Mesenchymal stem cell (in vitro differentiated cells and primary cell): ENCODE measurements at regions not wholly inside any gene's neighbourhood (a gene's known extent, or its start where the extent isn't known, plus 50 kb on each side); places are given as distances from the start of the nearest gene placed in this dataset.
A peak's percentile ranks its signal among the peaks of the same experiment; 100 is the strongest.

ENCODE experiments used
- DNase-seq: peaks from one replicate; pipeline ENCODE4 v3.0.0-alpha.2; 2013
- H2AFZ ChIP-seq: one replicate; pipeline ENCODE4 v1.6.1; 2013; ENCODE audit warnings: low read depth, mild to moderate bottlenecking, control low read depth, inconsistent platforms, low read length, moderate library complexity
- H2AK5ac ChIP-seq: 2 replicates; pipeline ENCODE4 v1.6.1; 2013; ENCODE audit warnings: low read length, moderate library complexity, mild to moderate bottlenecking, inconsistent platforms; ENCODE audit not compliant: severe bottlenecking
- H2BK120ac ChIP-seq: one replicate; pipeline ENCODE4 v1.6.1; 2013; ENCODE audit warnings: low read depth, mild to moderate bottlenecking, inconsistent platforms, low read length, moderate library complexity
- H2BK12ac ChIP-seq, 2 experiments: one replicate each; pipeline ENCODE4 v1.6.1; 2013; ENCODE audit warnings: inconsistent platforms in 2 of 2, low read length in 2 of 2, mild to moderate bottlenecking in 2 of 2, moderate library complexity in 2 of 2, control low read depth in 1 of 2
- H2BK15ac ChIP-seq: one replicate; pipeline ENCODE4 v1.6.1; 2013; ENCODE audit warnings: mild to moderate bottlenecking, low read depth, inconsistent platforms; ENCODE audit not compliant: poor library complexity, severe bottlenecking
- H2BK5ac ChIP-seq: 2 replicates; pipeline ENCODE4 v1.6.1; 2013; ENCODE audit warnings: low read depth, mild to moderate bottlenecking, low read length, control low read depth, inconsistent platforms; ENCODE audit not compliant: poor library complexity, severe bottlenecking
- H3K14ac ChIP-seq, 2 experiments: one replicate each; pipeline ENCODE4 v1.6.1; 2013; ENCODE audit warnings: inconsistent platforms in 2 of 2, low read length in 2 of 2, control low read depth in 1 of 2, mild to moderate bottlenecking in 1 of 2, moderate library complexity in 1 of 2
- H3K18ac ChIP-seq, 2 experiments: one replicate each; pipeline ENCODE4 v1.6.1; 2013; ENCODE audit warnings: inconsistent platforms in 2 of 2, low read length in 2 of 2, control low read depth in 1 of 2, low read depth in 1 of 2, mild to moderate bottlenecking in 1 of 2
- H3K23ac ChIP-seq, 2 experiments: one replicate each; pipeline ENCODE4 v1.6.1; 2013; ENCODE audit warnings: inconsistent platforms in 2 of 2, low read length in 2 of 2, mild to moderate bottlenecking in 2 of 2, moderate library complexity in 2 of 2, control low read depth in 1 of 2
- H3K27ac ChIP-seq: 2 replicates; pipeline ENCODE4 v1.5.1; 2013; ENCODE audit warnings: mild to moderate bottlenecking, moderate library complexity, low read length, control low read depth, inconsistent platforms; ENCODE audit not compliant: poor library complexity, severe bottlenecking
- H3K27me3 ChIP-seq, 2 experiments: 2 replicates each; pipeline versions ENCODE4 v1.6.1 to v1.7.0; 2013; ENCODE audit warnings: low read length in 2 of 2, mild to moderate bottlenecking in 2 of 2, moderate library complexity in 2 of 2, control low read depth in 1 of 2, inconsistent platforms in 1 of 2; ENCODE audit not compliant: control insufficient read depth in 1 of 2, insufficient read depth in 1 of 2
- H3K36me3 ChIP-seq, 2 experiments: 2 replicates each; pipeline versions ENCODE4 v1.6.1 to v1.7.0; 2013; ENCODE audit warnings: low read length in 2 of 2, control low read depth in 1 of 2, inconsistent platforms in 1 of 2, low read depth in 1 of 2, mild to moderate bottlenecking in 1 of 2; ENCODE audit not compliant: insufficient read depth in 2 of 2, control insufficient read depth in 1 of 2
- H3K4ac ChIP-seq, 2 experiments: one replicate each; pipeline ENCODE4 v1.6.1; 2013; ENCODE audit warnings: inconsistent platforms in 2 of 2, low read length in 2 of 2, mild to moderate bottlenecking in 2 of 2, moderate library complexity in 2 of 2, control low read depth in 1 of 2, low read depth in 1 of 2
- H3K4me1 ChIP-seq: 2 replicates; pipeline ENCODE4 v1.6.1; 2013; ENCODE audit warnings: low read depth, low read length, control low read depth; ENCODE audit not compliant: control insufficient read depth, insufficient read depth
- H3K4me2 ChIP-seq: 2 replicates; pipeline ENCODE4 v1.6.1; 2013; ENCODE audit warnings: low read length, mild to moderate bottlenecking, inconsistent platforms; ENCODE audit not compliant: poor library complexity, severe bottlenecking
- H3K4me3 ChIP-seq, 2 experiments: 2 replicates each; pipeline versions ENCODE4 v1.5.1 to v1.7.0; 2013; ENCODE audit warnings: low read length in 2 of 2, mild to moderate bottlenecking in 2 of 2, control low read depth in 1 of 2, low read depth in 1 of 2; ENCODE audit not compliant: insufficient read depth in 1 of 2
- H3K79me1 ChIP-seq: replicated peaks from 2 replicates; pipeline ENCODE4 v1.6.1; 2013; ENCODE audit warnings: mild to moderate bottlenecking, control low read depth, low read length, inconsistent platforms; ENCODE audit not compliant: poor library complexity, severe bottlenecking
- H3K9ac ChIP-seq: 2 replicates; pipeline ENCODE4 v1.7.0; 2013; ENCODE audit warnings: mild to moderate bottlenecking, low read length, moderate library complexity
- H3K9me3 ChIP-seq: 2 replicates; pipeline ENCODE4 v1.7.0; 2013; ENCODE audit warnings: mild to moderate bottlenecking, low read length; ENCODE audit not compliant: control insufficient read depth
- H4K8ac ChIP-seq: one replicate; pipeline ENCODE4 v1.6.1; 2013; ENCODE audit warnings: inconsistent platforms, mild to moderate bottlenecking, low read length, moderate library complexity
- H4K91ac ChIP-seq: one replicate; pipeline ENCODE4 v1.6.1; 2013; ENCODE audit warnings: mild to moderate bottlenecking, low read length, inconsistent platforms
- WGBS: methylation state at CpG from one replicate; pipeline ENCODE4 v1.1.7; 2013; ENCODE audit warnings: mixed read lengths; 5-methylcytosine and 5-hydroxymethylcytosine counted together

GRCh38 chr7:110592557-110592956 is 498.4 kb upstream of the LRRN3 start:
- no peak overlapping the region for H3K4me3 ChIP-seq
- no peaks in the 10 kb centered on the region for H3K36me3 ChIP-seq
- H3K79me1 ChIP-seq, result no peaks in the 10 kb centered on the region
- H3K9me3 ChIP-seq, result no peaks in the 10 kb centered on the region
- no peak overlapping the region for H2BK12ac ChIP-seq
- H3K14ac ChIP-seq, result no peak overlapping the region
- H3K18ac ChIP-seq, result no peak overlapping the region
- no peaks in the 10 kb centered on the region for H3K4me1 ChIP-seq
- H3K23ac ChIP-seq, result no peak overlapping the region
- no peaks in the 10 kb centered on the region for H3K27me3 ChIP-seq
- H3K9ac ChIP-seq, result no peak overlapping the region
- H4K91ac ChIP-seq, result no peak overlapping the region
- H2AFZ ChIP-seq, result no peak overlapping the region
- H4K8ac ChIP-seq, result no peak overlapping the region
- no peak overlapping the region for H2BK120ac ChIP-seq
- H3K4ac ChIP-seq, result no peak overlapping the region
- no peak overlapping the region for H2BK15ac ChIP-seq
- H2AK5ac ChIP-seq, result no peak overlapping the region
- DNase-seq, result no peak
- H3K4me2 ChIP-seq, result no peak overlapping the region
- no CpG with 5 or more reads among the region's 1 CpG for WGBS
- H2BK5ac ChIP-seq, result no peak overlapping the region
- no peak overlapping the region for H3K27ac ChIP-seq

DNA sequence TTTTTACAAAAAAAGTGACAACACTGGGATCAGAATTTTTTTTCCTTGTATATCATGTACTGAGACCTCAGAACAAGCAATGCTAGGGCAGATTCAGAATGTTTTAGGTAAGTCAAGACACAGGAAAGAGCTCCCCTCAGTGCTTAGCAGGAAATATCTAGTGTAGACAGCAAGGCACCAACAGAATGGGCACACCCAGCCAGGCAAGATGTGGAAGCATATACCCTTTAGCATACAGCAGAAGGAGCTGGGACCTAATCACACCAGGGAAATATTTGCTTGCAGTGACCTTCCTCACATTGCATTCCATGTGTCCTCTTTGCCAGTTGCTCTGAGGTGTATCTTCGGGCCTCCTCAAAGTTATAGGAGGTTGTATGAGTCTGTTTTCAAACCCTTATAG is 497.6 kb upstream of the LRRN3 start:
- no peak overlapping the region for H2BK120ac ChIP-seq
- H2BK5ac ChIP-seq, result no peak overlapping the region

DNA sequence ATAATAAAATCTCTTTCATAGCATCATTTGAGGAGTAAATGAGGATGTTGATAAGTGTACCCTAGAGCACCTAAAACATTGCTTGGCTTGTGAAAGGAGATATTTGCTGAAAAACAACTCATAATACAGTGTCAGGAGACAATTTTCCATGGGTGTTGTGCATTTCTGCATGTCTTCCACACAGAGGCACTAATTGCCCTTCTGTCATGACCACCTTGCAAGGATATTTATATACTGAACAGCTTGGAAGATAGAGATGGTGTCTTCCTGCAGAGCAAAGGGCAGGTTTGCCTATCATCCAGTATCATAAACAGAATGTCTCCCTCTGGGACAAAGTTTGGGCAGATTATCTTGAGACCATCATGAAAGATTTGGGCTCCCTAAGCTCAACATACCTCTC is 495.2 kb upstream of the LRRN3 start:
- Histone ChIP-seq H2AK5ac (no peak overlapping the region), H2AFZ (no peak overlapping the region), H4K91ac (no peak overlapping the region), H2BK15ac (no peak overlapping the region), H2BK5ac (no peak overlapping the region), H3K23ac (no peak overlapping the region), H3K4me1 (no peaks in the 10 kb centered on the region), H3K14ac (no peak overlapping the region), H3K4ac (no peak overlapping the region), H3K27ac (no peak overlapping the region), H3K27me3 (no peaks in the 10 kb centered on the region), H3K4me2 (no peak overlapping the region), H3K9me3 (no peaks in the 10 kb centered on the region), H2BK120ac (no peak overlapping the region), H3K36me3 (no peaks in the 10 kb centered on the region), H2BK12ac (no peak overlapping the region), H3K9ac (no peak overlapping the region), H3K79me1 (no peaks in the 10 kb centered on the region), H4K8ac (no peak overlapping the region), H3K4me3 (no peak overlapping the region), H3K18ac (no peak overlapping the region)
- DNase-seq, result no peak

More for the DNA sequence above, 497.6 kb upstream of the LRRN3 start:
- peak overlapping the region; percentile 19 for H4K8ac ChIP-seq
- no peak overlapping the region for H3K18ac ChIP-seq
- 100% methylated on average over 1 of the region's 1 CpG for WGBS
- no peak overlapping the region for H4K91ac ChIP-seq
- H2AFZ ChIP-seq, result no peak overlapping the region
- H2BK15ac ChIP-seq, result no peak overlapping the region
- no peak overlapping the region for H3K23ac ChIP-seq
- H3K4me3 ChIP-seq, result no peak overlapping the region
- no peak overlapping the region for H3K4ac ChIP-seq
- H3K27me3 ChIP-seq, result no peaks in the 10 kb centered on the region
- no peak overlapping the region for H2BK12ac ChIP-seq
- H3K79me1 ChIP-seq, result no peaks in the 10 kb centered on the region
- H2AK5ac ChIP-seq, result no peak overlapping the region
- no peak overlapping the region for H3K27ac ChIP-seq
- H3K4me2 ChIP-seq, result no peak overlapping the region
- H3K9me3 ChIP-seq, result no peaks in the 10 kb centered on the region
- H3K4me1 ChIP-seq, result no peaks in the 10 kb centered on the region
- no peak overlapping the region for H3K9ac ChIP-seq
- peak overlapping the region in 1 of 2 experiments; percentile 13 for H3K14ac ChIP-seq
- H3K36me3 ChIP-seq, result no peaks in the 10 kb centered on the region
- DNase-seq, result no peak

DNA sequence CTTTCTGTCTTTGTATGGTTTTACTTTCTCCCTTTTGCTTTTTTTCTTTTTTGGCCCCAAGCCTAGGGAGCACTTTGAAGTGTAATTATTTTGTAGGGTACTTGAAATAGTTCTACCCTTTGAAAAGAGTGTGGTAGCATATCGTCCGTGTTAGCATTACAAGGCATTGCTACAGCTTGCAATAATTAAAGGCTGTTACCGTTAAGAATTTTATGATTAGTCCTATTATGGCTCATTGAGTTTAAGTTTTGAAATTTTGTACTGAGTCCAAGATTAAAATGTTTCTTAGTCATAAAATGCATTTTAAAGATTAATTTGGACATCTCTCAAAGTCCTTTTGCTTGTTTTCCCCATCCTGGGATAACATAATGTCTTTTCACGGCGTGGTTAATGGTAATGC is 490.0 kb upstream of the LRRN3 start:
- Histone ChIP-seq H2BK5ac (no peak overlapping the region), H2BK12ac (no peak overlapping the region), H4K91ac (no peak overlapping the region), H3K9me3 (no peaks in the 10 kb centered on the region), H3K4me1 (no peaks in the 10 kb centered on the region), H2AFZ (no peak overlapping the region), H3K9ac (no peak overlapping the region), H4K8ac (no peak overlapping the region), H3K14ac (no peak overlapping the region), H2BK120ac (no peak overlapping the region), H3K27me3 (no peaks in the 10 kb centered on the region), H3K18ac (no peak overlapping the region), H3K4me3 (no peak overlapping the region), H3K23ac (no peak overlapping the region), H3K79me1 (no peaks in the 10 kb centered on the region), H3K36me3 (no peaks in the 10 kb centered on the region), H2AK5ac (no peak overlapping the region), H3K4ac (no peak overlapping the region), H3K4me2 (no peak overlapping the region), H3K27ac (no peak overlapping the region), H2BK15ac (no peak overlapping the region)
- WGBS, result 59% methylated on average over 5 of the region's 5 CpGs
- no peak for DNase-seq
